Fibroblast of lung (primary cell): ENCODE measurements at regions not wholly inside any gene's neighbourhood (a gene's known extent, or its start where the extent isn't known, plus 50 kb on each side); places are given as distances from the start of the nearest gene placed in this dataset.
A peak's percentile ranks its signal among the peaks of the same experiment; 100 is the strongest.

Experiments used
- DNase-seq, 2 donors: peaks; one replicate each; pipeline versions ENCODE4 v3.0.0 to v3.0.0-alpha.2; 2010; ENCODE audit warnings: low read depth in 2 of 2
- H2AFZ ChIP-seq: 2 replicates; pipeline ENCODE4 v1.5.1; 2012; ENCODE audit warnings: low read length, control low read depth, inconsistent platforms
- H3K27ac ChIP-seq: 2 replicates; pipeline ENCODE4 v1.5.1; 2011; ENCODE audit warnings: low read length, control low read depth; ENCODE audit not compliant: insufficient read depth
- H3K27me3 ChIP-seq: 2 replicates; pipeline ENCODE4 v1.5.1; 2011; ENCODE audit warnings: mild to moderate bottlenecking, low read length; ENCODE audit not compliant: control insufficient read depth, insufficient read depth
- H3K36me3 ChIP-seq: 2 replicates; pipeline ENCODE4 v1.5.1; 2011; ENCODE audit warnings: low read length; ENCODE audit not compliant: control insufficient read depth, insufficient read depth
- H3K4me1 ChIP-seq: 2 replicates; pipeline ENCODE4 v1.5.1; 2011; ENCODE audit warnings: low read length; ENCODE audit not compliant: control insufficient read depth, insufficient read depth; ENCODE audit errors: extremely low read depth
- H3K4me2 ChIP-seq: 2 replicates; pipeline ENCODE4 v1.5.1; 2011; ENCODE audit warnings: low read length, control low read depth; ENCODE audit not compliant: insufficient read depth; ENCODE audit errors: extremely low read depth
- H3K4me3 ChIP-seq, 4 experiments: fragments of 200-600 bp in 1 of 4; sonication (generic) in 1 of 4; replicated peaks in 1 of 4; 2 replicates each; pipeline ENCODE4 v1.5.1; 2011 to 2016; ENCODE audit warnings: low read length in 4 of 4, low read depth in 3 of 4, mild to moderate bottlenecking in 3 of 4, control low read depth in 2 of 4, inconsistent platforms in 1 of 4, mixed read lengths in 1 of 4; ENCODE audit not compliant: insufficient read depth in 1 of 4; ENCODE audit errors: control extremely low read depth in 1 of 4
- H3K79me2 ChIP-seq: 2 replicates; pipeline ENCODE4 v1.5.1; 2012; ENCODE audit warnings: mild to moderate bottlenecking, low read length, inconsistent platforms; ENCODE audit not compliant: control insufficient read depth, insufficient read depth
- H3K9ac ChIP-seq: 2 replicates; pipeline ENCODE4 v1.5.1; 2011; ENCODE audit warnings: mild to moderate bottlenecking, low read length, control low read depth; ENCODE audit not compliant: insufficient read depth
- H3K9me3 ChIP-seq: 2 replicates; pipeline ENCODE4 v1.5.1; 2012; ENCODE audit warnings: low read depth, low read length; ENCODE audit not compliant: control insufficient read depth, insufficient read depth
- H4K20me1 ChIP-seq: 2 replicates; pipeline ENCODE4 v1.5.1; 2011; ENCODE audit warnings: low read length; ENCODE audit not compliant: control insufficient read depth, insufficient read depth; ENCODE audit errors: extremely low read depth
- CTCF ChIP-seq, 2 donors: IDR thresholded peaks in 1 of 2; conservative IDR thresholded peaks in 1 of 2; 1 replicate in 1 of 2; 2 replicates in 1 of 2; pipeline ENCODE4 v1.5.1; 2011 to 2012; ENCODE audit warnings: low read length in 2 of 2, control low read depth in 1 of 2, inconsistent platforms in 1 of 2, low read depth in 1 of 2, mild to moderate bottlenecking in 1 of 2
- EZH2 ChIP-seq: IDR thresholded peaks from 2 replicates; pipeline ENCODE4 v1.5.1; 2012; ENCODE audit warnings: low read length, control low read depth, mild to moderate bottlenecking; ENCODE audit errors: missing control alignments

GRCh38 chr4:117768610-117769009 is 265.7 kb upstream of the NDST3 start:
- Histone ChIP-seq H3K4me2 (no peak overlapping the region), H3K4me3 (no peak overlapping the region), H2AFZ (no peak overlapping the region), H3K9me3 (no peaks in the 10 kb centered on the region), H3K79me2 (no peaks in the 10 kb centered on the region), H4K20me1 (no peaks in the 10 kb centered on the region), H3K4me1 (no peaks in the 10 kb centered on the region), H3K27me3 (no peaks in the 10 kb centered on the region), H3K36me3 (no peaks in the 10 kb centered on the region), H3K9ac (no peak overlapping the region), H3K27ac (no peak overlapping the region)
- no peak for DNase-seq
- TF ChIP-seq CTCF (conservative IDR thresholded peaks at IDR 0.05 in 1 of 2, IDR thresholded peaks at IDR 0.05 in 1 of 2; ENCODE audit: low read depth in 1 of 2, low read length in 2 of 2) (no peak), EZH2 (no peak)

- no peak overlapping the region for H3K4me3 ChIP-seq
- TF ChIP-seq CTCF (conservative IDR thresholded peaks at IDR 0.05 in 1 of 2, IDR thresholded peaks at IDR 0.05 in 1 of 2; ENCODE audit: low read depth in 1 of 2, low read length in 2 of 2): no peak
- TF ChIP-seq EZH2: no peak
- no peak overlapping the region for H3K9ac ChIP-seq
- no peaks in the 10 kb centered on the region for H4K20me1 ChIP-seq
- no peaks in the 10 kb centered on the region for H3K36me3 ChIP-seq
- H3K4me1 ChIP-seq: no peaks in the 10 kb centered on the region
- H3K27me3 ChIP-seq: no peaks in the 10 kb centered on the region
- H3K79me2 ChIP-seq: no peaks in the 10 kb centered on the region
- no peaks in the 10 kb centered on the region for H3K9me3 ChIP-seq
- H2AFZ ChIP-seq: no peak overlapping the region
- no peak overlapping the region for H3K4me2 ChIP-seq
- no peak for DNase-seq
- no peak overlapping the region for H3K27ac ChIP-seq
Measured at GRCh38 chr4:117770269-117771102, 263.8 kb upstream of the NDST3 start.

- TF ChIP-seq EZH2 (no peak), CTCF (conservative IDR thresholded peaks at IDR 0.05 in 1 of 2, IDR thresholded peaks at IDR 0.05 in 1 of 2; ENCODE audit: low read depth in 1 of 2, low read length in 2 of 2) (peak in 1 of 2 donors; percentile 5)
- no peaks in the 10 kb centered on the region for H3K36me3 ChIP-seq
- no peak overlapping the region for H3K9ac ChIP-seq
- no peak overlapping the region for H2AFZ ChIP-seq
- no peaks in the 10 kb centered on the region for H3K79me2 ChIP-seq
- no peaks in the 10 kb centered on the region for H3K27me3 ChIP-seq
- no peaks in the 10 kb centered on the region for H3K9me3 ChIP-seq
- H3K4me2 ChIP-seq: no peak overlapping the region
- H4K20me1 ChIP-seq: no peaks in the 10 kb centered on the region
- no peak overlapping the region for H3K27ac ChIP-seq
- H3K4me1 ChIP-seq: no peaks in the 10 kb centered on the region
- no peak overlapping the region for H3K4me3 ChIP-seq
- no peak for DNase-seq
Measured at GRCh38 chr4:117771647-117772337, 262.5 kb upstream of the NDST3 start.
